Activated B cell treated with CpG ODN at 0.5 μM for 24 hours (primary cell): ENCODE measurements at regions not wholly inside any gene's neighbourhood (a gene's known extent, or its start where the extent isn't known, plus 50 kb on each side); places are given as distances from the start of the nearest gene placed in this dataset.

Source experiments
- ATAC-seq: fragments of 200-7000 bp; cut with Tn5 transposase; one replicate; pipeline ENCODE4 v1.10.0; 2021; ENCODE audit warnings: low read depth, mild to moderate bottlenecking, moderate library complexity
- CTCF ChIA-PET: fragments of 350-600 bp; sonication (Branson Sonifier 250); formaldehyde crosslinking; loops from one replicate; lab custom pipeline; 2021; ENCODE audit warnings: antibody characterized with exemption; lab: Charles Lee
- POLR2A ChIA-PET: fragments of 350-600 bp; sonication (Branson Sonifier 250); formaldehyde crosslinking; loops from one replicate; lab custom pipeline; 2021; ENCODE audit warnings: antibody characterized with exemption; lab: Charles Lee
- DNase-seq: peaks from one replicate; pipeline ENCODE4 v3.0.0; 2022
- H3K27ac Mint-ChIP-seq: one replicate; pipeline ENCODE4 v1.8.0; 2020; ENCODE audit warnings: mixed read lengths
- H3K27me3 Mint-ChIP-seq: one replicate; pipeline ENCODE4 v1.8.0; 2021; ENCODE audit warnings: mixed read lengths
- H3K36me3 Mint-ChIP-seq: one replicate; pipeline ENCODE4 v1.8.0; 2021; ENCODE audit warnings: low read depth, mixed read lengths
- H3K4me1 Mint-ChIP-seq: one replicate; pipeline ENCODE4 v1.8.0; 2021; ENCODE audit warnings: mixed read lengths
- H3K4me3 Mint-ChIP-seq: one replicate; pipeline ENCODE4 v1.8.0; 2020; ENCODE audit warnings: mild to moderate bottlenecking, mixed read lengths
- H3K9me3 Mint-ChIP-seq: one replicate; pipeline ENCODE4 v1.8.0; 2020; ENCODE audit warnings: mixed read lengths
- CTCF ChIP-seq: fragments of 200-600 bp; IDR thresholded peaks from one replicate; pipeline ENCODE4 v1.8.0; 2022; ENCODE audit warnings: antibody characterized with exemption, mild to moderate bottlenecking
- intact Hi-C: fragments of 100-400 bp; cut with micrococcal nuclease; formaldehyde crosslinking; loops from one replicate; pipeline ENCODE4 v1.15.1; 2024

- H3K27ac Mint-ChIP-seq, result no peak overlapping the region
- no peak overlapping the region for H3K4me3 Mint-ChIP-seq
- CTCF ChIA-PET, result no interaction called here
- no peak for TF ChIP-seq CTCF
- H3K36me3 Mint-ChIP-seq, result no peaks in the 10 kb centered on the region
- intact Hi-C loops, result no loop called here
- no peaks in the 10 kb centered on the region for H3K9me3 Mint-ChIP-seq
- POLR2A ChIA-PET, result no interaction called here
- no peak for DNase-seq
- peaks cover 4% of the 10 kb centered on the region for H3K27me3 Mint-ChIP-seq
- H3K4me1 Mint-ChIP-seq, result peaks cover 9% of the 10 kb centered on the region
- ATAC-seq, result no peak
Observed at GRCh38 chr6:6880745-6881437, 226.9 kb upstream of the RREB1 start.

- Mint-ChIP-seq H3K27me3 (peaks cover 2% of the 10 kb centered on the region), H3K27ac (no peak overlapping the region), H3K9me3 (no peaks in the 10 kb centered on the region), H3K36me3 (no peaks in the 10 kb centered on the region), H3K4me1 (peaks cover 9% of the 10 kb centered on the region), H3K4me3 (no peak overlapping the region)
- DNase-seq, result no peak
- CTCF ChIA-PET, result no interaction called here
- intact Hi-C loops, result no loop called here
- no peak for TF ChIP-seq CTCF
- no peak for ATAC-seq
- POLR2A ChIA-PET, result no interaction called here
Observed at GRCh38 chr6:6881438-6882225, 226.1 kb upstream of the RREB1 start.

GRCh38 chr6:6882592-6882991 lies 225.2 kb upstream of the RREB1 start:
- no peak for ATAC-seq
- ChIA-PET CTCF (no interaction called here), POLR2A (no interaction called here)
- no peaks in the 10 kb centered on the region for H3K9me3 Mint-ChIP-seq
- DNase-seq, result no peak
- H3K4me3 Mint-ChIP-seq, result no peak overlapping the region
- no peaks in the 10 kb centered on the region for H3K27me3 Mint-ChIP-seq
- intact Hi-C loops, result no loop called here
- TF ChIP-seq CTCF, result no peak
- H3K27ac Mint-ChIP-seq, result no peak overlapping the region
- peaks cover 9% of the 10 kb centered on the region for H3K4me1 Mint-ChIP-seq
- no peaks in the 10 kb centered on the region for H3K36me3 Mint-ChIP-seq

- H3K4me3 Mint-ChIP-seq, result no peak overlapping the region
- H3K27me3 Mint-ChIP-seq, result no peaks in the 10 kb centered on the region
- CTCF ChIA-PET, result no interaction called here
- H3K27ac Mint-ChIP-seq, result no peak overlapping the region
- no peaks in the 10 kb centered on the region for H3K9me3 Mint-ChIP-seq
- H3K36me3 Mint-ChIP-seq, result no peaks in the 10 kb centered on the region
- no peak for TF ChIP-seq CTCF
- intact Hi-C loops, result no loop called here
- peaks cover 9% of the 10 kb centered on the region for H3K4me1 Mint-ChIP-seq
- no peak for DNase-seq
- POLR2A ChIA-PET, result no interaction called here
- ATAC-seq, result no peak
Observed at GRCh38 chr6:6883011-6883410, 224.8 kb upstream of the RREB1 start.

GRCh38 chr6:6884193-6884627 lies 223.6 kb upstream of the RREB1 start:
- TF ChIP-seq CTCF, result no peak
- ChIA-PET POLR2A (no interaction called here), CTCF (no interaction called here)
- no peak overlapping the region for H3K4me3 Mint-ChIP-seq
- H3K27me3 Mint-ChIP-seq, result no peaks in the 10 kb centered on the region
- H3K36me3 Mint-ChIP-seq, result no peaks in the 10 kb centered on the region
- H3K4me1 Mint-ChIP-seq, result peaks cover 5% of the 10 kb centered on the region
- ATAC-seq (no peak), DNase-seq (no peak)
- no peak overlapping the region for H3K27ac Mint-ChIP-seq
- H3K9me3 Mint-ChIP-seq, result no peaks in the 10 kb centered on the region
- intact Hi-C loops, result no loop called here
